SU-DHL-6 (cell line): ENCODE measurements at regions not wholly inside any gene's neighbourhood (a gene's known extent, or its start where the extent isn't known, plus 50 kb on each side); places are given as distances from the start of the nearest gene placed in this dataset.

Source experiments
- H2AFZ ChIP-seq: fragments of 200-600 bp; sonication (generic); 2 replicates; pipeline ENCODE4 v1.6.1; 2014; ENCODE audit warnings: low read depth, mild to moderate bottlenecking, moderate library complexity, mixed read lengths, antibody characterized with exemption, low read length; ENCODE audit not compliant: severe bottlenecking
- H3F3A ChIP-seq: fragments of 200-600 bp; shearing (Covaris generic); 2 replicates; pipeline ENCODE4 v1.6.0; 2016; ENCODE audit warnings: antibody characterized with exemption, mild to moderate bottlenecking; ENCODE audit not compliant: insufficient read depth
- H3K27ac ChIP-seq: fragments of 200-600 bp; sonication (generic); 2 replicates; pipeline ENCODE4 v1.5.1; 2016; ENCODE audit warnings: low read depth, mild to moderate bottlenecking, low read length, moderate library complexity, mixed read lengths
- H3K27me3 ChIP-seq: fragments of 200-600 bp; sonication (generic), shearing (Covaris generic); 2 replicates; pipeline ENCODE4 v1.6.0; 2014; ENCODE audit warnings: mild to moderate bottlenecking, low read length
- H3K36me3 ChIP-seq: fragments of 200-600 bp; sonication (generic); 2 replicates; pipeline ENCODE4 v1.6.1; 2014; ENCODE audit warnings: mild to moderate bottlenecking, low read length, mixed read lengths
- H3K4me2 ChIP-seq: fragments of 300-600, 200-600 bp; shearing (Covaris generic), sonication (generic); 2 replicates; pipeline ENCODE4 v1.6.0; 2014; ENCODE audit warnings: low read length, low read depth, mild to moderate bottlenecking; ENCODE audit not compliant: poor library complexity, severe bottlenecking
- H3K4me3 ChIP-seq: fragments of 200-600 bp; sonication (generic); 2 replicates; pipeline ENCODE4 v1.5.1; 2014; ENCODE audit warnings: antibody characterized with exemption, low read length, mild to moderate bottlenecking, mixed read lengths; ENCODE audit not compliant: insufficient read depth, poor library complexity, severe bottlenecking
- H3K79me2 ChIP-seq: fragments of 200-600 bp; sonication (generic); 2 replicates; pipeline ENCODE4 v1.6.1; 2014; ENCODE audit warnings: mild to moderate bottlenecking, low read length, moderate library complexity; ENCODE audit not compliant: insufficient read depth
- H3K9ac ChIP-seq: fragments of 200-600 bp; sonication (generic); 2 replicates; pipeline ENCODE4 v1.7.0; 2014; ENCODE audit warnings: mild to moderate bottlenecking, low read length
- H3K9me2 ChIP-seq: fragments of 200-600 bp; sonication (generic); replicated peaks from 2 replicates; pipeline ENCODE4 v1.6.1; 2014; ENCODE audit warnings: low read length; ENCODE audit not compliant: insufficient read depth
- H3K9me3 ChIP-seq: fragments of 200-600 bp; sonication (generic); 2 replicates; pipeline ENCODE4 v1.6.1; 2014; ENCODE audit warnings: low read length, mixed read lengths; ENCODE audit not compliant: insufficient read depth
- H4K20me1 ChIP-seq: fragments of 200-600 bp; sonication (generic); 2 replicates; pipeline ENCODE4 v1.6.1; 2014; ENCODE audit warnings: low read depth, mild to moderate bottlenecking, antibody characterized with exemption, low read length, moderate library complexity, mixed read lengths
- CTCF ChIP-seq: fragments of 200-600 bp; sonication (generic); IDR thresholded peaks from one replicate; pipeline ENCODE4 v1.5.1; 2017; ENCODE audit warnings: antibody characterized with exemption, mild to moderate bottlenecking, low read length, moderate library complexity; ENCODE audit not compliant: insufficient read depth, poor library complexity, severe bottlenecking
- EZH2phosphoT487 ChIP-seq: fragments of 200-600 bp; sonication (generic), shearing (Covaris generic); conservative IDR thresholded peaks from 2 replicates; pipeline ENCODE4 v1.6.1; 2018; ENCODE audit warnings: mild to moderate bottlenecking, antibody characterized with exemption, low read length, moderate library complexity, mixed read lengths

DNA sequence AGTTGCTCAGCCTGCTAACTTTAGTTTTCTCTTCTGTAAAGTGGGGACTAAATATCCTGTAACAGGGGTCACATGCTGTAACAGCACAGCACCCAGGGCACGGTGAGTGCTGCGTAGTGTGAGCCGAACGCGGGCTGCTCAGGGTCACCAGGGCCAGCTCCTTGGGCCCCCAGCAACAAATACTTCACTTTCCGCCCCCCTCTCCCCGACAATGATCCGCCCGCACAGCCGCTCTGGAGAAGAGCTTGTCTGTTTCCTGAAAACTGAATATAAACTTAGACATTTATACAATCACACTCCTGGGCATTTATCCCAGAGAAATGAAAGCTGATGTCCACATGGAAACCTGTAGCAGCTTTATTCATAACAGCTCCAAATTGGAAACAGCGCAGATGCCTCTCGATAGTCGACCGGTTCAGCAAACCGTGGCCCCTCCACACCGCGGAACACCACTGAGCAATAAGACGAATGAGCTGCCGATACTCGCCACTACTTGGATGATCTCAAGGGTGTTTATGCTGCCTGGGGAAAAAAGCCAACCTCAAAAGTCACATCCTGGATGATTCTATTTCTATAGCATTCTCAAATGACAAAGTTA is 267.2 kb downstream of the PARN start:
- H3K9me3 ChIP-seq, result no peaks in the 10 kb centered on the region
- H3K9ac ChIP-seq, result no peak overlapping the region
- H3K27ac ChIP-seq, result no peak overlapping the region
- H3K27me3 ChIP-seq, result no peaks in the 10 kb centered on the region
- H4K20me1 ChIP-seq, result no peaks in the 10 kb centered on the region
- no peaks in the 10 kb centered on the region for H3K79me2 ChIP-seq
- no peaks in the 10 kb centered on the region for H3K9me2 ChIP-seq
- no peak overlapping the region for H3K4me2 ChIP-seq
- H2AFZ ChIP-seq, result no peak overlapping the region
- H3K4me3 ChIP-seq, result no peak overlapping the region
- no peaks in the 10 kb centered on the region for H3F3A ChIP-seq
- TF ChIP-seq CTCF (no peak), EZH2phosphoT487 (no peak)
- no peaks in the 10 kb centered on the region for H3K36me3 ChIP-seq

DNA sequence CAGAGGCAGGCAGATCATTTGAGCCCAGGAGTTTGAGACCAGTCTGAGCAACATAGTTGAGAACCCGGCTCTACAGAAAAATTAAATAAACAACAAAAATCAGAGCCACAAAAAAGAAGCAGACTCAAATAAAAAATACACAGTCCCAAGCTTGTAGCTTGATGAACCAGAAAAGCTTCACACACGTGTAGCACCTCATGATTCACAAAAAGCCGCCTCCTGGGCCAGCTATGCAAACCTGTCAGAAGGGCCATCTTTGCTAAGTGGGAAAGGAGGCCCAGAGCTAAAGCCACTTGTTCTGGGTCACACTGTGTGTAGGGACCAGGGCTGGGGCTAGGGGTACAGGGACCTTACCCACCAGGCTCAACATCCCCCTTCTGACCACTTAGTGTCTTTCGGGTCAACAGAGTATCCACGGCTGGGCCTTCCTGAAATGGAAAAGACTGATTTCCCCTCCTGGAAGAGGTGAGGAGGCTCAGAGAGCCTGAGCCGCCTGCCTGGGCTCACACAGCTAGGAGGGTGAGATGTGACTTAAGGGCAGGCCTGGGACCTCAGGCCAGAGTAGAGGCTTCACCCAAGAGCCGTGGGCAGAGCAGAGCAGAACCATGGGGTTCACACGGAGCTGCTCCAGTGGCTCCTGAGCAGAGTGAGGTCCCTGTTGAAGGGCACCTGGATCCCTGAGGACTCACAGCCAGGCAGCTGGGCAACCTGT is 269.6 kb downstream of the PARN start:
- H2AFZ ChIP-seq, result no peak overlapping the region
- H3K36me3 ChIP-seq, result no peaks in the 10 kb centered on the region
- no peak overlapping the region for H3K4me2 ChIP-seq
- no peak overlapping the region for H3K9ac ChIP-seq
- H3K27ac ChIP-seq, result no peak overlapping the region
- peaks cover under 1% of the 10 kb centered on the region; the same call in 1 of the 2 replicates for H3F3A ChIP-seq
- no peaks in the 10 kb centered on the region for H3K9me2 ChIP-seq
- no peak overlapping the region for H3K4me3 ChIP-seq
- H3K27me3 ChIP-seq, result no peaks in the 10 kb centered on the region
- TF ChIP-seq EZH2phosphoT487 (no peak), CTCF (no peak)
- H3K9me3 ChIP-seq, result no peaks in the 10 kb centered on the region
- H3K79me2 ChIP-seq, result no peaks in the 10 kb centered on the region
- H4K20me1 ChIP-seq, result no peaks in the 10 kb centered on the region

DNA sequence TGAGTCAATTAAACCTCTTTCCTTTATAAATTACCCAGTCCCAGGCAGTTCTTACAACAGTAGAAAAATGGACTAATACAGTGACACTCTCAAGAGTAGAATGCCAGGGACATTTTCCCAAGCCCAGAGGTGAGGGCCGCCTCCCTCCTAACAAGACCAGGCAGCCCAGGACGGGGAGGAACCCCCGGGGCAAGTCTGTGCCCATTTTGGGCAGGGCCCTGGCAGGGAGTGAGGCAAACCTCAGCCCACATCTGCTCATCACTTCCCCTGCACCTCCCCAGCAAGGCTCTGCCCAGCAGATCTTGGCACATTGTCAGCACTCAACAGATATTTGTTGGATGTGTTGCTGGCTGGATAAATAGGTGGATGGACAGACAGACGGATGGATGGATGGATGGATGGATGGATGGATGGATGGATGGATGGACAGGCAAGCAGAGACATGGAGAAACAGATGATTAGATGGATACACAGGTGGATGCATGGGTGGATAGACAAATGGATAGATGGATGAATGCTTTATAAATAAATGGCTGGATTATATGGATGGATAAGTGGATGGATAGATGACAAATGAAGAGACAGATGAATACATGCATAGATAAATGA is 271.3 kb downstream of the PARN start:
- no peaks in the 10 kb centered on the region for H3K27me3 ChIP-seq
- H2AFZ ChIP-seq, result no peak overlapping the region
- H3K9ac ChIP-seq, result no peak overlapping the region
- no peaks in the 10 kb centered on the region for H4K20me1 ChIP-seq
- no peak for TF ChIP-seq EZH2phosphoT487
- no peak for TF ChIP-seq CTCF
- H3K27ac ChIP-seq, result no peak overlapping the region
- no peaks in the 10 kb centered on the region for H3K9me3 ChIP-seq
- peaks cover 7% of the 10 kb centered on the region; the same call in 1 of the 2 replicates for H3F3A ChIP-seq
- no peak overlapping the region for H3K4me3 ChIP-seq
- H3K36me3 ChIP-seq, result no peaks in the 10 kb centered on the region
- H3K9me2 ChIP-seq, result no peaks in the 10 kb centered on the region
- no peaks in the 10 kb centered on the region for H3K79me2 ChIP-seq
- no peak overlapping the region for H3K4me2 ChIP-seq
